ENCODE measurements at regions not wholly inside any gene's neighbourhood (a gene's known extent, or its start where the extent isn't known, plus 50 kb on each side); places are given as distances from the start of the nearest gene placed in this dataset.
A peak's percentile ranks its signal among the peaks of the same experiment; 100 is the strongest.
"Not testable (repeated sequence)": the region's sequence is repeated elsewhere in the genome, so short reads cannot be mapped to it uniquely, and the experiment has no call there.

DNA sequence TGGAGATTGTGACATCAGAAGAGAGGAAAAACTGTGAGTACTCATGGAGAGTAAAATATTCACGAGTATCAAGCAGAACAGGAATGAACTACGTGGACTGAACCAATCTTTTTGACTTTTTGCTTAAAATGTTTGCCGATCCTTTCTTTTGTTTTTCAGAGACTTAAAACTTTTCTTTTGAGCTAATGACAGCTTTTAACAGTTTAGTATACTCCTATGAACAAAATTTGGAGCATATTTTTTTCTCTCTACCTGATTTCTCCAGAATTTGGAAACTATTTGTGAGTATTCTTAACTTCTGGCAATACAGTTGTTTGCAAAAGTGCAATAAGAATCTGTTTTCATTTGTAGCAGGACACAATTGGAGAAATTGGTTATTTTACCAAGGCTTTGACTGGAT is 786.3 kb downstream of the SORCS1 start:
- TF ChIP-seq, protein P1, sequence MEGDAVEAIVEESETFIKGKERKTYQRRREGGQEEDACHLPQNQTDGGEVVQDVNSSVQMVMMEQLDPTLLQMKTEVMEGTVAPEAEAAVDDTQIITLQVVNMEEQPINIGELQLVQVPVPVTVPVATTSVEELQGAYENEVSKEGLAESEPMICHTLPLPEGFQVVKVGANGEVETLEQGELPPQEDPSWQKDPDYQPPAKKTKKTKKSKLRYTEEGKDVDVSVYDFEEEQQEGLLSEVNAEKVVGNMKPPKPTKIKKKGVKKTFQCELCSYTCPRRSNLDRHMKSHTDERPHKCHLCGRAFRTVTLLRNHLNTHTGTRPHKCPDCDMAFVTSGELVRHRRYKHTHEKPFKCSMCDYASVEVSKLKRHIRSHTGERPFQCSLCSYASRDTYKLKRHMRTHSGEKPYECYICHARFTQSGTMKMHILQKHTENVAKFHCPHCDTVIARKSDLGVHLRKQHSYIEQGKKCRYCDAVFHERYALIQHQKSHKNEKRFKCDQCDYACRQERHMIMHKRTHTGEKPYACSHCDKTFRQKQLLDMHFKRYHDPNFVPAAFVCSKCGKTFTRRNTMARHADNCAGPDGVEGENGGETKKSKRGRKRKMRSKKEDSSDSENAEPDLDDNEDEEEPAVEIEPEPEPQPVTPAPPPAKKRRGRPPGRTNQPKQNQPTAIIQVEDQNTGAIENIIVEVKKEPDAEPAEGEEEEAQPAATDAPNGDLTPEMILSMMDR (IDR thresholded peaks at IDR 0.05; ENCODE audit: insufficient read depth, low read length, poor library complexity, severe bottlenecking): no peak
- H3K4me3 ChIP-seq (ENCODE audit: low read depth, low read length): no peak overlapping the region

DNA sequence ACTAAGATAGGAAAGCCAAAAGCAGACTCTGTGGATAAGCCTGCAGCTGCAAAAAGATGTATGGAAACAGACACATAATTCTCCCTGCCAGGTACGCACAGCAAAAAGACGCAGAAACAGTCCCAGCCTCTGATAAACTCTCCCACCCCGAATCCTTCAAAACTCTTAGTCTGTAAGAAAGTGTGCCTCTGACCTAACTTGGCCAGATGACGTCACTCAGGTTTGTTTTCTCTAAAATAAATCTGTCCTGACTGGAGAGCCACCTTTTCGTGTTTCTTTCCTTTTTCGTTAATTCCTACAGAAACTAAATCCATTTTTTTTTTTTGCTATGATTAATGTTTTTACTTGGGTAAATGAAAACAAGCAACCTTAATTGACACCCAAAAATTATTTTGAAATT is 793.8 kb downstream of the SORCS1 start:
- Histone ChIP-seq H3K4me3 (ENCODE audit: low read depth, low read length) (no peak overlapping the region), H3K36me3 (ENCODE audit: control insufficient read depth, insufficient read depth, low read length) (no peaks in the 10 kb centered on the region), H3K27me3 (ENCODE audit: control insufficient read depth, insufficient read depth, low read length) (no peaks in the 10 kb centered on the region)
- TF ChIP-seq, protein P1 (IDR thresholded peaks at IDR 0.05; ENCODE audit: insufficient read depth, low read length, poor library complexity, severe bottlenecking): no peak
- no peak for DNase-seq (ENCODE audit: low read depth)

More for the DNA sequence above, 786.3 kb downstream of the SORCS1 start:
- no peak for DNase-seq (ENCODE audit: low read depth)
- Histone ChIP-seq H3K36me3 (ENCODE audit: control insufficient read depth, insufficient read depth, low read length) (no peaks in the 10 kb centered on the region), H3K27me3 (ENCODE audit: control insufficient read depth, insufficient read depth, low read length) (no peaks in the 10 kb centered on the region)

DNA sequence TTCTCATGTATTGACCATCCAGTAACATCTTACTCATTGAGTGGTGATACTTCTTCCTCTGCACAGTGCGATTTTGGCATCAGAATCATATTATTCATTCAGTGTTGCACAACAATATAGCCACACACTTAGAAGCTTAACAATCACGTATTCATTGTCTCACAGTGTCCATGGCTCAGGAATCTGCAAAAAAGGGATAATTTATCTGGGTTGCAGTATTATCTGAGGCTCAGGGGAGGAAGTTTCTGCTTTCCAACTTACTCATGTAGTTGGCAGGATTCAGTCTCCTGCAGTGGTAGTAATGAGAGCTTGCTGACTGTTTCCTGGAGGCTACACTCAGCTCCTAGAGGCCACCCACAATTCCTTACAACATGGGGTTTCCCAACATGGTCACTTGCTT is 803.6 kb downstream of the SORCS1 start:
- TF ChIP-seq, protein P1 (IDR thresholded peaks at IDR 0.05; ENCODE audit: insufficient read depth, low read length, poor library complexity, severe bottlenecking): no peak
- DNase-seq (ENCODE audit: low read depth): no peak
- Histone ChIP-seq H3K27me3 (ENCODE audit: control insufficient read depth, insufficient read depth, low read length) (no peaks in the 10 kb centered on the region), H3K4me3 (ENCODE audit: low read depth, low read length) (no peak overlapping the region), H3K36me3 (ENCODE audit: control insufficient read depth, insufficient read depth, low read length) (no peaks in the 10 kb centered on the region)

DNA sequence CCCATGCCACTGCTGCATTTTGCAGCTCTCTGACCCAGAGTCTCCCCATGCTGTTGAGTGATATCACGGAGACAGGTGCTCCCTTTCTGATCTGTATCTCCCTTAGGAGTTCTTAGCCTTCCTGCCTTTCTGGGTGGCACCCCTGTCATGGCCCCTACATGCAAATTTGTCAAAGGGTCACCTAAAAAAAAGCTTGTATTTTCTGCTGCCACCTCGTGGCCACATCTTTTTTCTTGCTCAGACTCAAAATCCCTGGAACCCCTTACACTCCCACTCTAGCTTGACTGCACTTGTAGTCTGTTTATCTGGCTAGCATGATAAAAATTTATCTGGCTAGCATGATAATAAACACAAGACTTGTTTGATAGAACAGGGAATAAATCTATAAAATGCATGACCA is 809.1 kb downstream of the SORCS1 start:
- Histone ChIP-seq H3K27me3 (ENCODE audit: control insufficient read depth, insufficient read depth, low read length) (no peaks in the 10 kb centered on the region), H3K4me3 (ENCODE audit: low read depth, low read length) (no peak overlapping the region), H3K36me3 (ENCODE audit: control insufficient read depth, insufficient read depth, low read length) (no peaks in the 10 kb centered on the region)
- TF ChIP-seq, protein P1 (IDR thresholded peaks at IDR 0.05; ENCODE audit: insufficient read depth, low read length, poor library complexity, severe bottlenecking): peak; percentile 37
- DNase-seq (ENCODE audit: low read depth): no peak

DNA sequence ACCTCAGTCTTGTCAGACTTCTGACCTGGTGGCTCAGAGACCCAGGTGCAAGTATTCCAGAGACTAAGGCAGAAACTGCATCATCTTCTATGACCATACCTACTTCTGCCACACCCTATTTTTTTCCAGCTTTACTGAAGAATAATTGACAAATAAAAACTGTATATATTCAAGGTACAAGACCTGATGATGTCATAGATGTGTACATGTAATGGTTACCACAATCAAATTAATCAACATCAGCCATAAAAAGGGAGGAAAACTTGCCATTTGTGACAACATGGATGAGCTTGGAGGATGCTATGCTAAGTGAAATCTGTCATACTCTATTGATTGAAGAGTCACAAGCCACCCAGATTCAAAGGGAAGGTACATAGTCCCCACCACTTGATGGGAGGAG is 815.6 kb downstream of the SORCS1 start:
- no peaks in the 10 kb centered on the region for H3K36me3 ChIP-seq (ENCODE audit: control insufficient read depth, insufficient read depth, low read length)
- TF ChIP-seq, protein P1 (IDR thresholded peaks at IDR 0.05; ENCODE audit: insufficient read depth, low read length, poor library complexity, severe bottlenecking): no peak
- H3K27me3 ChIP-seq (ENCODE audit: control insufficient read depth, insufficient read depth, low read length): no peaks in the 10 kb centered on the region
- no peak for DNase-seq (ENCODE audit: low read depth)
- no peak overlapping the region for H3K4me3 ChIP-seq (ENCODE audit: low read depth, low read length)

DNA sequence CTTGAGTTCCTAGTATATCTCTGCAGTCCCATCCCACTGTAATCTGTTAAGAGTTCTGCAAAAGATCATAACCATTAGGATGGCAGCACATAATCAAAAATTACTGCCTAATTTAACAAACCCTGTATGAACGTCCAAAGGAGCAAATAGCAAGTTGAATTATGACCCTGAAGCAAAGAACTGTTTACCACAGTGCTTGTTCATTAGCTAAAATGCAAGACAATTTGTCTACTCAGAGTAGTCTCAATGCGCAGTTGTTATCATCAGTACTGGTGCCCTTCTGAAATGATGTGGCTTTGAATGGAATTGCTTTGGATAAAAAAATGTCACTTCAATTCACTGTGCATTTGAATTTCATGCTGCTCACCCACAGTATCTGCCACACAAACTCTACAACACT is 817.0 kb downstream of the SORCS1 start:
- H3K4me3 ChIP-seq (ENCODE audit: low read depth, low read length): no peak overlapping the region
- TF ChIP-seq, protein P1 (IDR thresholded peaks at IDR 0.05; ENCODE audit: insufficient read depth, low read length, poor library complexity, severe bottlenecking): no peak
- no peak for DNase-seq (ENCODE audit: low read depth)
- H3K36me3 ChIP-seq (ENCODE audit: control insufficient read depth, insufficient read depth, low read length): no peaks in the 10 kb centered on the region
- H3K27me3 ChIP-seq (ENCODE audit: control insufficient read depth, insufficient read depth, low read length): no peaks in the 10 kb centered on the region

DNA sequence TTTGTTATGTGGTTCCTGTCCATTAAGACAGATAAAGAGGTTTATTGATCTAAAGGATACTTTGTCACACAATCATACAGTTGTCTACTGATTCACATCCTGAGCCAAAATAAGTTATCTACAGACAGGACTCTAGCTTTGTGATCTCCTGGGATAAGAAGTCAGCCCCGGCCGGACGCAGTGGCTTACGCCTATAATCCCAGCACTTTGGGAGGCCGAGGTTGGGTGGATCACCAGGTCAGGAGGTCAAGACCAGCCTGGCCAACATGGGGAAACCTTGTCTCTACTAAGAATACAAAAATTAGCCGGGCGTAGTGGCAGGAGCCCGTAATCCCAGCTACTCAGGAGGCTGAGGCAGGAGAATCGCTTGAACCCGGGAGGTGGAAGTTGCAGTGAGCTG is 821.0 kb downstream of the SORCS1 start:
- not testable (repeated sequence) for DNase-seq (ENCODE audit: low read depth); H3K4me3 ChIP-seq (ENCODE audit: low read depth, low read length); H3K27me3 ChIP-seq (ENCODE audit: control insufficient read depth, insufficient read depth, low read length); H3K36me3 ChIP-seq (ENCODE audit: control insufficient read depth, insufficient read depth, low read length)
